Fibroblast of skin of right biceps (primary cell): ENCODE measurements at regions not wholly inside any gene's neighbourhood (a gene's known extent, or its start where the extent isn't known, plus 50 kb on each side); places are given as distances from the start of the nearest gene placed in this dataset.

Source experiments
- DNase-seq: peaks from one replicate; pipeline ENCODE4 v3.0.0-alpha.2; 2013

- no peak for DNase-seq
Measured at GRCh38 chr11:19661827-19662226, 50.8 kb upstream of the NAV2 start.

- DNase-seq: peak; percentile 70
Measured at GRCh38 chr11:19660076-19660475, 52.6 kb upstream of the NAV2 start.

GRCh38 chr11:19659529-19659928 is 53.1 kb upstream of the NAV2 start:
- no peak for DNase-seq

- DNase-seq: no peak
Measured at GRCh38 chr11:19658344-19658743, 54.3 kb upstream of the NAV2 start.

- no peak for DNase-seq
Measured at GRCh38 chr11:19656140-19656541, 56.5 kb upstream of the NAV2 start.

- DNase-seq: no peak
Measured at GRCh38 chr11:19652623-19653375, 59.8 kb upstream of the NAV2 start.

GRCh38 chr11:19651653-19652052 is 61.0 kb upstream of the NAV2 start:
- no peak for DNase-seq

GRCh38 chr11:19651028-19651427 is 61.6 kb upstream of the NAV2 start:
- DNase-seq: no peak

- DNase-seq: no peak
Measured at GRCh38 chr11:19650467-19650866, 62.2 kb upstream of the NAV2 start.

GRCh38 chr11:19649751-19650150 is 62.9 kb upstream of the NAV2 start:
- no peak for DNase-seq

GRCh38 chr11:19648321-19648720 is 64.3 kb upstream of the NAV2 start:
- no peak for DNase-seq

- DNase-seq: peak; percentile 27
Measured at GRCh38 chr11:19647816-19648215, 64.8 kb upstream of the NAV2 start.

GRCh38 chr11:19646921-19647320 is 65.7 kb upstream of the NAV2 start:
- peak; percentile 82 for DNase-seq

- DNase-seq: no peak
Measured at GRCh38 chr11:19646308-19646707, 66.3 kb upstream of the NAV2 start.

- peak; percentile 29 for DNase-seq
Measured at GRCh38 chr11:19644316-19644715, 68.3 kb upstream of the NAV2 start.

- peak; percentile 28 for DNase-seq
Measured at GRCh38 chr11:19642185-19643158, 70.2 kb upstream of the NAV2 start.

- DNase-seq: no peak
Measured at GRCh38 chr11:19639603-19640105, 73.0 kb upstream of the NAV2 start.

GRCh38 chr11:19635332-19635731 is 77.3 kb upstream of the NAV2 start:
- no peak for DNase-seq

GRCh38 chr11:19633276-19633675 is 79.4 kb upstream of the NAV2 start:
- no peak for DNase-seq

GRCh38 chr11:19632499-19632834 is 80.2 kb upstream of the NAV2 start:
- peak; percentile 56 for DNase-seq

GRCh38 chr11:19631712-19632498 is 80.7 kb upstream of the NAV2 start:
- no peak for DNase-seq

- peak; percentile 31 for DNase-seq
Measured at GRCh38 chr11:19628018-19628417, 84.6 kb upstream of the NAV2 start.

GRCh38 chr11:19627566-19627965 is 85.1 kb upstream of the NAV2 start:
- no peak for DNase-seq
